ENCODE measurements at regions not wholly inside any gene's neighbourhood (a gene's known extent, or its start where the extent isn't known, plus 50 kb on each side); places are given as distances from the start of the nearest gene placed in this dataset.

DNA sequence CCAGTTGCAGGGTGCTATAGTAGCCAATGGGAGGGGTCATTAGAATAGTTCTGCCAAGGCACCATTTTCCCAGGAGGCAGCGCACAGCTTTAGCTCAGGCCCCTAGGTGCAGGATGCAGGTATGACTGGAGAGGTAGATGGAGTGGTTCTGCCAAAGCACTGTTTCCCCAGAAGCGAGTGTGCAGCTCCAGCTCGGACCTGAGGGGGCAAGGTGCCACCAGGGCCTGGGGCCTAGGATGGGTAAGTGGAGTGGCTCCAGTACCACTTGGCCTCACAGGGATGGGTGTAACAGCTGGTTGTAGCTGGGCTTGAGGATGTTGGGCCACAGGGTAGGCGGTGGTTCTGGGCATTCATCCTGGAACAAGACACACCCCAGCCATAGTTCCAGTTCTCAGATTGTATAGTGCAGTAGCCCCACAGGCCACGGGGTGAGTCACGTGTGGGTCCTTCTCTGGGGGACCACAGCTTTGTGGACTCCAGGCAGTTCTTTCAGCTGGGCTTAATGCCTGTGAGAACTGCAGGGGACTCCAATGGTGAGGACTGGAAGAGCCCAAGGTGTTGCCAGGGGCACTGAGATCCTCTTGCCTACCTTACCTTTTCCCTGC is 185.5 kb upstream of the ANKH start:
- TF ChIP-seq, protein P1, sequence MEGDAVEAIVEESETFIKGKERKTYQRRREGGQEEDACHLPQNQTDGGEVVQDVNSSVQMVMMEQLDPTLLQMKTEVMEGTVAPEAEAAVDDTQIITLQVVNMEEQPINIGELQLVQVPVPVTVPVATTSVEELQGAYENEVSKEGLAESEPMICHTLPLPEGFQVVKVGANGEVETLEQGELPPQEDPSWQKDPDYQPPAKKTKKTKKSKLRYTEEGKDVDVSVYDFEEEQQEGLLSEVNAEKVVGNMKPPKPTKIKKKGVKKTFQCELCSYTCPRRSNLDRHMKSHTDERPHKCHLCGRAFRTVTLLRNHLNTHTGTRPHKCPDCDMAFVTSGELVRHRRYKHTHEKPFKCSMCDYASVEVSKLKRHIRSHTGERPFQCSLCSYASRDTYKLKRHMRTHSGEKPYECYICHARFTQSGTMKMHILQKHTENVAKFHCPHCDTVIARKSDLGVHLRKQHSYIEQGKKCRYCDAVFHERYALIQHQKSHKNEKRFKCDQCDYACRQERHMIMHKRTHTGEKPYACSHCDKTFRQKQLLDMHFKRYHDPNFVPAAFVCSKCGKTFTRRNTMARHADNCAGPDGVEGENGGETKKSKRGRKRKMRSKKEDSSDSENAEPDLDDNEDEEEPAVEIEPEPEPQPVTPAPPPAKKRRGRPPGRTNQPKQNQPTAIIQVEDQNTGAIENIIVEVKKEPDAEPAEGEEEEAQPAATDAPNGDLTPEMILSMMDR (optimal IDR thresholded peaks at IDR 0.05 in 1 of 3, IDR thresholded peaks at IDR 0.05 in 1 of 3, conservative IDR thresholded peaks at IDR 0.05 in 1 of 3; ENCODE audit: extremely low read depth in 1 of 3, insufficient read depth in 2 of 3, low read length in 3 of 3): no peak
- TF ChIP-seq EZH2 (IDR thresholded peaks at IDR 0.05; ENCODE audit: low read length): no peak
